ENCODE measurements at regions not wholly inside any gene's neighbourhood (a gene's known extent, or its start where the extent isn't known, plus 50 kb on each side); places are given as distances from the start of the nearest gene placed in this dataset.
A peak's percentile ranks its signal among the peaks of the same experiment; 100 is the strongest.

- no peaks in the 10 kb centered on the region for H4K20me1 ChIP-seq (ENCODE audit: insufficient read depth)
- no peak overlapping the region for H3K27ac ChIP-seq
- no peaks in the 10 kb centered on the region for H3K4me1 ChIP-seq (ENCODE audit: insufficient read depth)
- no peaks in the 10 kb centered on the region for H3K27me3 ChIP-seq (replicated peaks; ENCODE audit: insufficient read depth)
- no peak overlapping the region for H3K9ac ChIP-seq
- 1 to 4% methylated on average over 4 of the region's 4 CpGs for WGBS, 2 experiments (ENCODE audit: low coverage in 1 of 2, low lambda C conversion rate in 2 of 2, missing lambda C conversion rate in 2 of 2)
- peak; percentile 5 for DNase-seq
- H3K9me2 ChIP-seq (ENCODE audit: insufficient read depth): no peaks in the 10 kb centered on the region
- no peak overlapping the region for H3K4me3 ChIP-seq
- no peaks in the 10 kb centered on the region for H3F3A ChIP-seq (ENCODE audit: insufficient read depth)
- H3K9me3 ChIP-seq (ENCODE audit: low read depth): no peaks in the 10 kb centered on the region
- no peak overlapping the region for H2AFZ ChIP-seq
- in situ Hi-C loops (cut with MboI): no loop called here
- H3K36me3 ChIP-seq (ENCODE audit: low read depth): no peaks in the 10 kb centered on the region
- H3K4me2 ChIP-seq (ENCODE audit: unreplicated experiment): no peak overlapping the region
- no peak for TF ChIP-seq EZH2 (IDR thresholded peaks at IDR 0.05; ENCODE audit: insufficient read depth, poor library complexity, severe bottlenecking)
- no peak for TF ChIP-seq EZH2phosphoT487 (IDR thresholded peaks at IDR 0.05; ENCODE audit: insufficient read depth, low read depth)
- H3K79me2 ChIP-seq (ENCODE audit: insufficient read depth): no peaks in the 10 kb centered on the region
Observed at GRCh38 chr16:17018585-17018939, 452.2 kb downstream of the XYLT1 start.

GRCh38 chr16:17019366-17019765, 451.4 kb downstream of the XYLT1 start:
- H3K27me3 ChIP-seq (replicated peaks; ENCODE audit: insufficient read depth): no peaks in the 10 kb centered on the region

GRCh38 chr16:17023606-17024005, 447.2 kb downstream of the XYLT1 start:
- no peak for DNase-seq
- in situ Hi-C loops (cut with MboI): no loop called here
- Histone ChIP-seq H3K9me2 (ENCODE audit: insufficient read depth) (no peaks in the 10 kb centered on the region), H3K36me3 (ENCODE audit: low read depth) (no peaks in the 10 kb centered on the region), H2AFZ (no peak overlapping the region), H3K9ac (no peak overlapping the region), H4K20me1 (ENCODE audit: insufficient read depth) (no peaks in the 10 kb centered on the region), H3K4me2 (ENCODE audit: unreplicated experiment) (no peak overlapping the region), H3K4me3 (no peak overlapping the region), H3F3A (ENCODE audit: insufficient read depth) (no peaks in the 10 kb centered on the region), H3K79me2 (ENCODE audit: insufficient read depth) (no peaks in the 10 kb centered on the region), H3K4me1 (ENCODE audit: insufficient read depth) (no peaks in the 10 kb centered on the region), H3K27ac (no peak overlapping the region), H3K9me3 (ENCODE audit: low read depth) (no peaks in the 10 kb centered on the region), H3K27me3 (replicated peaks; ENCODE audit: insufficient read depth) (no peaks in the 10 kb centered on the region)
- TF ChIP-seq EZH2 (IDR thresholded peaks at IDR 0.05; ENCODE audit: insufficient read depth, poor library complexity, severe bottlenecking) (no peak), EZH2phosphoT487 (IDR thresholded peaks at IDR 0.05; ENCODE audit: insufficient read depth, low read depth) (no peak)
- WGBS, 2 experiments (ENCODE audit: low coverage in 1 of 2, low lambda C conversion rate in 2 of 2, missing lambda C conversion rate in 2 of 2): 38 to 43% methylated on average over 4 of the region's 4 CpGs

More at GRCh38 chr16:17019366-17019765, 451.4 kb downstream of the XYLT1 start:
- H3K9me2 ChIP-seq (ENCODE audit: insufficient read depth): no peaks in the 10 kb centered on the region
- no peak for DNase-seq
- H3K9me3 ChIP-seq (ENCODE audit: low read depth): no peaks in the 10 kb centered on the region
- no peaks in the 10 kb centered on the region for H3K36me3 ChIP-seq (ENCODE audit: low read depth)
- no peak overlapping the region for H3K27ac ChIP-seq
- H2AFZ ChIP-seq: no peak overlapping the region
- H3K4me2 ChIP-seq (ENCODE audit: unreplicated experiment): no peak overlapping the region
- in situ Hi-C loops (cut with MboI): no loop called here
- no peak overlapping the region for H3K9ac ChIP-seq
- no peak overlapping the region for H3K4me3 ChIP-seq
- no peaks in the 10 kb centered on the region for H3F3A ChIP-seq (ENCODE audit: insufficient read depth)
- H3K79me2 ChIP-seq (ENCODE audit: insufficient read depth): no peaks in the 10 kb centered on the region
- TF ChIP-seq EZH2phosphoT487 (IDR thresholded peaks at IDR 0.05; ENCODE audit: insufficient read depth, low read depth): no peak
- TF ChIP-seq EZH2 (IDR thresholded peaks at IDR 0.05; ENCODE audit: insufficient read depth, poor library complexity, severe bottlenecking): no peak
- H3K4me1 ChIP-seq (ENCODE audit: insufficient read depth): no peaks in the 10 kb centered on the region
- no peaks in the 10 kb centered on the region for H4K20me1 ChIP-seq (ENCODE audit: insufficient read depth)

- Histone ChIP-seq H3K4me1 (ENCODE audit: insufficient read depth) (no peaks in the 10 kb centered on the region), H3K9ac (no peak overlapping the region), H3K4me2 (ENCODE audit: unreplicated experiment) (no peak overlapping the region), H3K79me2 (ENCODE audit: insufficient read depth) (no peaks in the 10 kb centered on the region), H3K27ac (no peak overlapping the region), H3K27me3 (replicated peaks; ENCODE audit: insufficient read depth) (no peaks in the 10 kb centered on the region), H3K36me3 (ENCODE audit: low read depth) (no peaks in the 10 kb centered on the region), H3K4me3 (no peak overlapping the region), H3K9me2 (ENCODE audit: insufficient read depth) (no peaks in the 10 kb centered on the region), H3K9me3 (ENCODE audit: low read depth) (no peaks in the 10 kb centered on the region), H2AFZ (no peak overlapping the region), H4K20me1 (ENCODE audit: insufficient read depth) (no peaks in the 10 kb centered on the region), H3F3A (ENCODE audit: insufficient read depth) (no peaks in the 10 kb centered on the region)
- TF ChIP-seq EZH2phosphoT487 (IDR thresholded peaks at IDR 0.05; ENCODE audit: insufficient read depth, low read depth) (no peak), EZH2 (IDR thresholded peaks at IDR 0.05; ENCODE audit: insufficient read depth, poor library complexity, severe bottlenecking) (no peak)
- in situ Hi-C loops (cut with MboI): no loop called here
- DNase-seq: no peak
- WGBS, 2 experiments (ENCODE audit: low coverage in 1 of 2, low lambda C conversion rate in 2 of 2, missing lambda C conversion rate in 2 of 2): 45 to 49% methylated on average over 7 of the region's 7 CpGs
Observed at GRCh38 chr16:17024514-17024913, 446.2 kb downstream of the XYLT1 start.

- H3K4me1 ChIP-seq (ENCODE audit: insufficient read depth): no peaks in the 10 kb centered on the region
- no peak overlapping the region for H3K4me2 ChIP-seq (ENCODE audit: unreplicated experiment)
- H2AFZ ChIP-seq: no peak overlapping the region
- no peak for DNase-seq
- 21 to 27% methylated on average over 2 of the region's 2 CpGs for WGBS, 2 experiments (ENCODE audit: low coverage in 1 of 2, low lambda C conversion rate in 2 of 2, missing lambda C conversion rate in 2 of 2)
- H3K9me2 ChIP-seq (ENCODE audit: insufficient read depth): no peaks in the 10 kb centered on the region
- no peaks in the 10 kb centered on the region for H4K20me1 ChIP-seq (ENCODE audit: insufficient read depth)
- no peaks in the 10 kb centered on the region for H3K36me3 ChIP-seq (ENCODE audit: low read depth)
- TF ChIP-seq EZH2phosphoT487 (IDR thresholded peaks at IDR 0.05; ENCODE audit: insufficient read depth, low read depth) (no peak), EZH2 (IDR thresholded peaks at IDR 0.05; ENCODE audit: insufficient read depth, poor library complexity, severe bottlenecking) (no peak)
- no peaks in the 10 kb centered on the region for H3F3A ChIP-seq (ENCODE audit: insufficient read depth)
- no peaks in the 10 kb centered on the region for H3K9me3 ChIP-seq (ENCODE audit: low read depth)
- H3K4me3 ChIP-seq: no peak overlapping the region
- H3K79me2 ChIP-seq (ENCODE audit: insufficient read depth): no peaks in the 10 kb centered on the region
- H3K27me3 ChIP-seq (replicated peaks; ENCODE audit: insufficient read depth): no peaks in the 10 kb centered on the region
- H3K27ac ChIP-seq: no peak overlapping the region
- no peak overlapping the region for H3K9ac ChIP-seq
- in situ Hi-C loops (cut with MboI): no loop called here
Observed at GRCh38 chr16:17026600-17027242, 444.0 kb downstream of the XYLT1 start.
